ENCODE measurements at regions not wholly inside any gene's neighbourhood (a gene's known extent, or its start where the extent isn't known, plus 50 kb on each side); places are given as distances from the start of the nearest gene placed in this dataset.
"Not testable (repeated sequence)": the region's sequence is repeated elsewhere in the genome, so short reads cannot be mapped to it uniquely, and the experiment has no call there.

DNA sequence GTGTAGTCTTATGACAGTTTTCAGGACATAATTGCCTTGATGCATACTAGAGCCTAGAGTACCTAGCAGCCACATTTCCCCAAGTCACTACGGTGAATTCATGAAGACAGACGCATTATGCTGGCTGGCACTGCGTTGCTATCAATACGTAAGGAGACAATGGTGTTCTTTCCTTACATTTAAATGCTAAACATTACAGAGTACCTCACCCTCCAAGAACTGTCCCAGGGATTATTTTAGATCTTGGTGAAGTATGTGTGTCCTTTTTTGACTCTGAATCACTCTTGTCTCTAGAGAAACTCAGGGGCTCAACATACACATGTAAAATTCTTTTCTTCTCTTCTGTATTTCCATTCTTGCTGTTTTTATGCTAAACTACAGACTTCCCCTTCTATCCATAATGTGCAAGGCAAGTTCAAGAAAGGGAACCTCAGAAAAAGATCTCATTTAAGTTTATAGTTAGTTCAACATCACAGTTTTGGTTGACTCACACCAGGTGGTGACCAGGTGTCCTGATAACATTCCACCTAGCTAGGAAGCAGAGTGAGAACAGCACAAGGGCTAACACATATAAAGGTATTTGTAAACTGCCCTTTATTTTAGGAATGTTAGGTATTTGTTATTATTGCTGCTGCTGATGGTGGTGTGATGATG is 212.4 kb upstream of the HNRNPA3 start:
- Histone ChIP-seq H2BK120ac (ENCODE audit: low read depth, low read length) (no peak overlapping the region), H3K9ac (ENCODE audit: low read length) (no peak overlapping the region), H3K4me2 (ENCODE audit: low read length) (no peak overlapping the region), H3K4ac (ENCODE audit: low read depth, low read length) (no peak overlapping the region), H4K5ac (ENCODE audit: low read length) (no peak overlapping the region), H4K8ac (ENCODE audit: low read depth, low read length) (no peak overlapping the region), H2BK15ac (replicated peaks; ENCODE audit: low read depth) (no peak overlapping the region), H3K27ac (ENCODE audit: low read depth, low read length) (no peak overlapping the region), H3K18ac (ENCODE audit: low read length) (no peak overlapping the region), H3K56ac (ENCODE audit: low read length) (no peak overlapping the region), H3K4me1 (ENCODE audit: control insufficient read depth, low read depth, low read length) (peaks cover 8% of the 10 kb centered on the region), H2AK5ac (ENCODE audit: low read length) (no peak overlapping the region), H3K27me3 (ENCODE audit: insufficient read depth, low read length, poor library complexity) (no peaks in the 10 kb centered on the region), H2BK5ac (ENCODE audit: low read length) (no peak overlapping the region), H3K79me1 (ENCODE audit: low read length) (no peaks in the 10 kb centered on the region), H3K23ac (ENCODE audit: low read length) (no peak overlapping the region), H3K4me3 (ENCODE audit: low read length) (no peak overlapping the region), H3K36me3 (ENCODE audit: control insufficient read depth, insufficient read depth, low read length) (no peaks in the 10 kb centered on the region), H3K79me2 (ENCODE audit: control insufficient read depth, insufficient read depth, low read length) (no peaks in the 10 kb centered on the region)
- DNase-seq, result peak; percentile 64
- no CpG with 5 or more reads among the region's 4 CpGs for WGBS (ENCODE audit: extremely low coverage, insufficient coverage, low lambda C conversion rate)

DNA sequence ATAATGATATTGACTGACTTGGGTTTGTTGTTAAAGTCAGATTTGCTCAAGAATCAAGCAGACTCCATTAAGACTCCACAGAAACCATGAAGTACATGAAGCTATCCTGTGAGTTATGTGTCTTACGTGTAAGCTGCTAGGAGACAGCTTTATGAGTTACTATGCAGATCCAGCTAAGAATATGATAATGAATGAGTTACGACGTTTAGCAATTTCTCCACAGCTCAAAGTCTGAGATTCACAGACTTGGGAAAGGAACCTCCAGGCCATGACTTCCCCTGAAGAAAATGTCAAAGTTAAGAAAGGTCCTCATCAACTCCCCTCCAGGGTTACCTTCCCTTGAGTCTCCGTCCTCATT is 211.9 kb upstream of the HNRNPA3 start:
- Histone ChIP-seq H3K4me1 (ENCODE audit: control insufficient read depth, low read depth, low read length) (peaks cover 8% of the 10 kb centered on the region), H2AK5ac (ENCODE audit: low read length) (no peak overlapping the region), H4K8ac (ENCODE audit: low read depth, low read length) (no peak overlapping the region), H3K23ac (ENCODE audit: low read length) (no peak overlapping the region), H2BK5ac (ENCODE audit: low read length) (no peak overlapping the region), H3K27me3 (ENCODE audit: insufficient read depth, low read length, poor library complexity) (no peaks in the 10 kb centered on the region), H3K79me2 (ENCODE audit: control insufficient read depth, insufficient read depth, low read length) (no peaks in the 10 kb centered on the region), H3K27ac (ENCODE audit: low read depth, low read length) (no peak overlapping the region), H3K36me3 (ENCODE audit: control insufficient read depth, insufficient read depth, low read length) (no peaks in the 10 kb centered on the region), H3K4me3 (ENCODE audit: low read length) (no peak overlapping the region), H3K9ac (ENCODE audit: low read length) (no peak overlapping the region), H3K56ac (ENCODE audit: low read length) (no peak overlapping the region), H4K5ac (ENCODE audit: low read length) (no peak overlapping the region), H3K4ac (ENCODE audit: low read depth, low read length) (no peak overlapping the region), H2BK15ac (replicated peaks; ENCODE audit: low read depth) (no peak overlapping the region), H2BK120ac (ENCODE audit: low read depth, low read length) (no peak overlapping the region), H3K18ac (ENCODE audit: low read length) (no peak overlapping the region), H3K79me1 (ENCODE audit: low read length) (no peaks in the 10 kb centered on the region), H3K4me2 (ENCODE audit: low read length) (no peak overlapping the region)
- no peak for DNase-seq
- no CpG with 5 or more reads among the region's 4 CpGs for WGBS (ENCODE audit: extremely low coverage, insufficient coverage, low lambda C conversion rate)

DNA sequence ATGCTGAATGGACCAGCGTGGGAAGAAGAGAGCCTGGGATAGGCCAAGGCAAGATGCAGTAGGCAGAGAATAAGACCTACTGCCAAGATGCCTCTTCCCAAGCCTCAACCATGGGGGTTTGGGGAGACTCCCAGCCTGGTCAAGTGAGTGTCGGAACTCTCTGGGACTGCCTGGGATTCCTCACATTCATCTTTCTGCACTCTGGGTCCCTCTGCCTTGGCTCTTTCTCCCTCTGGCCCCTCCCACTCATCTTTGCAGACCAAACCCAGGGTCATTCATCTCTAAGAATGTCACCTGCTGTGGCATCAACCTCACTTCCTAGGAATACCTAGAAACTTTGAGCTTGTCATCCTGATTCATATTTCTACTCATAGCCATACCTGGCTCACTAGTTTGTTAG is 211.3 kb upstream of the HNRNPA3 start:
- Histone ChIP-seq H4K8ac (ENCODE audit: low read depth, low read length) (no peak overlapping the region), H2AK5ac (ENCODE audit: low read length) (no peak overlapping the region)
- no CpG with 5 or more reads among the region's 2 CpGs for WGBS (ENCODE audit: extremely low coverage, insufficient coverage, low lambda C conversion rate)

DNA sequence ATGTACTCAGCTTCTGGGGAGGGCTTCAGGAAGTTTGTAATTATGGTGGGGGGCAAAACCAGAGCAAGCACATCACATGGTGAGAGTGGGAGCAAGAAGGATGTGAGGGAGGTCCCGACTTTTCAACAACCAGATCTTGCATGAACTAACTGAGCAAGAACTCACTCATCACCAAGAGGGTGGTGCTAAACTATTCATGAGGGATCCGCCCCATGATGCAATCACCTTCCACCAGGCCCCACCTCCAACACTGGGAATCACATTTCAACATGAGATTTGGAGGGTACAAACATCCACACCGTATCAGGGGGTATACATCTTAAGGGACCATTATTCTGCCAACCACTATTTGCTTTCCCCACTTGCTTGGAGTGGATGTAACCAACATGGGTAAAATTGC is 209.6 kb upstream of the HNRNPA3 start:
- Histone ChIP-seq H3K4me1 (ENCODE audit: control insufficient read depth, low read depth, low read length) (peaks cover 8% of the 10 kb centered on the region), H4K8ac (ENCODE audit: low read depth, low read length) (no peak overlapping the region), H3K27me3 (ENCODE audit: insufficient read depth, low read length, poor library complexity) (no peaks in the 10 kb centered on the region), H3K56ac (ENCODE audit: low read length) (no peak overlapping the region), H3K9ac (ENCODE audit: low read length) (no peak overlapping the region), H3K79me2 (ENCODE audit: control insufficient read depth, insufficient read depth, low read length) (no peaks in the 10 kb centered on the region), H3K23ac (ENCODE audit: low read length) (no peak overlapping the region), H3K36me3 (ENCODE audit: control insufficient read depth, insufficient read depth, low read length) (no peaks in the 10 kb centered on the region), H2BK15ac (replicated peaks; ENCODE audit: low read depth) (no peak overlapping the region), H3K4ac (ENCODE audit: low read depth, low read length) (no peak overlapping the region), H3K4me2 (ENCODE audit: low read length) (no peak overlapping the region), H2BK5ac (ENCODE audit: low read length) (no peak overlapping the region), H3K18ac (ENCODE audit: low read length) (no peak overlapping the region), H3K79me1 (ENCODE audit: low read length) (no peaks in the 10 kb centered on the region), H2AK5ac (ENCODE audit: low read length) (no peak overlapping the region), H3K4me3 (ENCODE audit: low read length) (no peak overlapping the region), H4K5ac (ENCODE audit: low read length) (no peak overlapping the region), H2BK120ac (ENCODE audit: low read depth, low read length) (no peak overlapping the region), H3K27ac (ENCODE audit: low read depth, low read length) (no peak overlapping the region)
- DNase-seq, result no peak
- WGBS (ENCODE audit: extremely low coverage, insufficient coverage, low lambda C conversion rate), result no CpG with 5 or more reads among the region's 3 CpGs

More for the DNA sequence above, 211.3 kb upstream of the HNRNPA3 start:
- Histone ChIP-seq H3K9ac (ENCODE audit: low read length) (no peak overlapping the region), H3K4me1 (ENCODE audit: control insufficient read depth, low read depth, low read length) (peaks cover 8% of the 10 kb centered on the region), H3K4me2 (ENCODE audit: low read length) (no peak overlapping the region), H4K5ac (ENCODE audit: low read length) (no peak overlapping the region), H3K4ac (ENCODE audit: low read depth, low read length) (no peak overlapping the region), H3K36me3 (ENCODE audit: control insufficient read depth, insufficient read depth, low read length) (no peaks in the 10 kb centered on the region), H3K27me3 (ENCODE audit: insufficient read depth, low read length, poor library complexity) (no peaks in the 10 kb centered on the region), H2BK5ac (ENCODE audit: low read length) (no peak overlapping the region), H2BK120ac (ENCODE audit: low read depth, low read length) (no peak overlapping the region), H3K4me3 (ENCODE audit: low read length) (no peak overlapping the region), H3K18ac (ENCODE audit: low read length) (no peak overlapping the region), H3K23ac (ENCODE audit: low read length) (no peak overlapping the region), H3K56ac (ENCODE audit: low read length) (no peak overlapping the region), H3K79me1 (ENCODE audit: low read length) (no peaks in the 10 kb centered on the region), H2BK15ac (replicated peaks; ENCODE audit: low read depth) (no peak overlapping the region), H3K79me2 (ENCODE audit: control insufficient read depth, insufficient read depth, low read length) (no peaks in the 10 kb centered on the region), H3K27ac (ENCODE audit: low read depth, low read length) (no peak overlapping the region)
- DNase-seq, result peak; percentile 36

DNA sequence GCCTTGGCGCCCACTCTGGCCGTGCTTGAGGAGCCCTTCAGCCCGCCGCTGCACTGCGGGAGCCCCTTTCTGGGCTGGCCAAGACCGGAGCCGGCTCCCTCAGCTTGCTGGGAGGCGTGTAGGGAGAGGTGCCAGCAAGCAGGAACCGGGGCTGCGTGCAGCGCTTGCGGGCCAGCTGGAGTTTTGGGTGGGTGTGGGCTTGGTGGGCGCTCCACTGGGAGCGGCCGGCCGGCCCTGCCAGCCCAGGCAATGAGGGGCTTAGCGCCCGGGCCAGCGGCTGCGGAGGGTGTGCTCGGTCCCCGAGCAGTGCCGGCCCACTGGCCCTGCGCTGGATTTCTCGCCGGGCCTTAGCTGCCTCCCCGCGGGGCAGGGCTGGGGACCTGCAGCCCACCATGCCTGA is 204.9 kb upstream of the HNRNPA3 start:
- not testable (repeated sequence) for H3K79me2 ChIP-seq (ENCODE audit: control insufficient read depth, insufficient read depth, low read length); H3K9ac ChIP-seq (ENCODE audit: low read length); H4K5ac ChIP-seq (ENCODE audit: low read length); H3K23ac ChIP-seq (ENCODE audit: low read length); H3K4ac ChIP-seq (ENCODE audit: low read depth, low read length); H2AK5ac ChIP-seq (ENCODE audit: low read length); H3K27me3 ChIP-seq (ENCODE audit: insufficient read depth, low read length, poor library complexity); H3K27ac ChIP-seq (ENCODE audit: low read depth, low read length); H3K4me2 ChIP-seq (ENCODE audit: low read length); H3K36me3 ChIP-seq (ENCODE audit: control insufficient read depth, insufficient read depth, low read length); H3K4me3 ChIP-seq (ENCODE audit: low read length); H3K56ac ChIP-seq (ENCODE audit: low read length); H2BK15ac ChIP-seq (replicated peaks; ENCODE audit: low read depth); H2BK5ac ChIP-seq (ENCODE audit: low read length); H2BK120ac ChIP-seq (ENCODE audit: low read depth, low read length); H3K79me1 ChIP-seq (ENCODE audit: low read length); H4K8ac ChIP-seq (ENCODE audit: low read depth, low read length); DNase-seq; H3K4me1 ChIP-seq (ENCODE audit: control insufficient read depth, low read depth, low read length); H3K18ac ChIP-seq (ENCODE audit: low read length)
- no CpG with 5 or more reads among the region's 28 CpGs for WGBS (ENCODE audit: extremely low coverage, insufficient coverage, low lambda C conversion rate)

DNA sequence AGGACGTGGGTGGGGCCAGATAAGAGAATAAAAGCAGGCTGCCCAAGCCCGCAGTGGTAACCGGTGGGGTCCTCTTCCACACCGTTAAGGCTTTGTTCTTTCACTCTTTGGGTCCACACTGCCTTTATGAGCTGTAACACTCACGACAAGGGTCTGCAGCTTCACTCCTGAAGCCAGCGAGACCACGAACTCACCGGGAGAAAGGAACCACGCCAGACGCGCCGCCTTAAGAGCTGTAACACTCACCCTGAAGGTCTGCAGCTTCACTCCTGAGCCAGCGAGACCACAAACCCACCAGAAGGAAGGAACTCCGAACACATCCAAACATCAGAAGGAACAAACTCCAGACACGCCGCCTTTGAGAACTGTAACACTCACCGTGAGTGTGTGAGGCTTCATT is 203.9 kb upstream of the HNRNPA3 start:
- not testable (repeated sequence) for H2AK5ac ChIP-seq (ENCODE audit: low read length); H3K4me2 ChIP-seq (ENCODE audit: low read length); H3K56ac ChIP-seq (ENCODE audit: low read length); H3K9ac ChIP-seq (ENCODE audit: low read length); H3K79me1 ChIP-seq (ENCODE audit: low read length); H2BK5ac ChIP-seq (ENCODE audit: low read length); H2BK15ac ChIP-seq (replicated peaks; ENCODE audit: low read depth); H3K36me3 ChIP-seq (ENCODE audit: control insufficient read depth, insufficient read depth, low read length); H4K5ac ChIP-seq (ENCODE audit: low read length); H3K27ac ChIP-seq (ENCODE audit: low read depth, low read length); H2BK120ac ChIP-seq (ENCODE audit: low read depth, low read length); H3K4ac ChIP-seq (ENCODE audit: low read depth, low read length); H3K23ac ChIP-seq (ENCODE audit: low read length); H4K8ac ChIP-seq (ENCODE audit: low read depth, low read length); DNase-seq; H3K4me1 ChIP-seq (ENCODE audit: control insufficient read depth, low read depth, low read length); H3K18ac ChIP-seq (ENCODE audit: low read length); H3K27me3 ChIP-seq (ENCODE audit: insufficient read depth, low read length, poor library complexity); H3K4me3 ChIP-seq (ENCODE audit: low read length); H3K79me2 ChIP-seq (ENCODE audit: control insufficient read depth, insufficient read depth, low read length)
- no CpG with 5 or more reads among the region's 17 CpGs for WGBS (ENCODE audit: extremely low coverage, insufficient coverage, low lambda C conversion rate)
